HEK293 (cell line): ENCODE measurements at regions not wholly inside any gene's neighbourhood (a gene's known extent, or its start where the extent isn't known, plus 50 kb on each side); places are given as distances from the start of the nearest gene placed in this dataset.
"Not testable (repeated sequence)": the region's sequence is repeated elsewhere in the genome, so short reads cannot be mapped to it uniquely, and the experiment has no call there.

Source experiments
- ZIC2 ChIP-seq: fragments of 450-650 bp; formaldehyde crosslinking; IDR thresholded peaks from 2 replicates; pipeline ENCODE4 v1.5.1; 2016; ENCODE audit warnings: missing biosample characterization, missing genetic modification characterization
- ZNF24 ChIP-seq: fragments of 450-650 bp; formaldehyde crosslinking; IDR thresholded peaks from 2 replicates; pipeline ENCODE4 v1.5.1; 2016; ENCODE audit warnings: missing biosample characterization, missing genetic modification characterization
- ZNF248 ChIP-seq: fragments of 450-650 bp; formaldehyde crosslinking; IDR thresholded peaks from 2 replicates; pipeline ENCODE4 v1.5.1; 2017; ENCODE audit warnings: missing biosample characterization, missing genetic modification characterization
- ZNF707 ChIP-seq: fragments of 450-650 bp; formaldehyde crosslinking; IDR thresholded peaks from 2 replicates; pipeline ENCODE4 v1.5.1; 2016; ENCODE audit warnings: missing biosample characterization, missing genetic modification characterization
- ZNF785 ChIP-seq: fragments of 450-650 bp; formaldehyde crosslinking; IDR thresholded peaks from 2 replicates; pipeline ENCODE4 v1.5.1; 2016; ENCODE audit warnings: missing biosample characterization, missing genetic modification characterization
- TF ChIP-seq, protein P1 (sequence below): fragments of 450-650 bp; formaldehyde crosslinking; IDR thresholded peaks from 2 replicates; pipeline ENCODE4 v1.5.1; 2016; ENCODE audit warnings: missing biosample characterization, missing genetic modification characterization
- TF ChIP-seq, protein P2 (sequence below): fragments of 450-650 bp; formaldehyde crosslinking; IDR thresholded peaks from 2 replicates; pipeline ENCODE4 v1.5.1; 2016; ENCODE audit warnings: missing biosample characterization, missing genetic modification characterization
- TF ChIP-seq, protein P3 (sequence below): fragments of 450-650 bp; IDR thresholded peaks from 2 replicates; pipeline ENCODE4 v1.5.1; 2018; ENCODE audit warnings: missing biosample characterization, missing genetic modification characterization
- TF ChIP-seq, protein P4 (sequence below): sonication (generic); formaldehyde crosslinking; IDR thresholded peaks from 2 replicates; pipeline ENCODE4 v1.8.1; 2022; ENCODE audit warnings: mild to moderate bottlenecking, moderate library complexity, missing genetic modification reagents
- TF ChIP-seq, protein P5 (sequence below): fragments of 450-650 bp; formaldehyde crosslinking; IDR thresholded peaks from 2 replicates; pipeline ENCODE4 v1.5.1; 2016; ENCODE audit warnings: missing biosample characterization, missing genetic modification characterization
- TF ChIP-seq, protein P6 (sequence below): fragments of 450-650 bp; formaldehyde crosslinking; IDR thresholded peaks from 2 replicates; pipeline ENCODE4 v1.5.1; 2016; ENCODE audit warnings: missing biosample characterization, missing genetic modification characterization

DNA sequence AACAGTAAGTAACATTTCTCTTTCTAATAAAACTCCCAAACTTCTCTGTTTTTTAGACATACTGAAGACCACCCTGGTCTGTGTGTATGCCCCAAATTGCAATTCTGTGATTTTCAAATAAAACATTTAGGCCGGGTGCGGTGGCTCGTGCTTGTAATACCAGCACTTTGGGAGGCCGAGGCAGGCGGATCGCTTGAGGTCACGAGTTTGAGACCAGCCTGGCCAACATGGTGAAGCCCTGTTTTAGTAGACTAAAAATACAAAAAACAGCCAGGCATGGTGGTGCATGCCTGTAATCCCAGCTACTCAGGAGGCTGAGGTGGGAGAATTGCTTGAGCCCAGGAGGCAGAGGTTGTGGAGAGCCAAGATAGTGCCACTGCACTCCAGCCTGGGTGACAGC lies 368.5 kb downstream of the PTPRU start:
- TF ChIP-seq, protein P1, sequence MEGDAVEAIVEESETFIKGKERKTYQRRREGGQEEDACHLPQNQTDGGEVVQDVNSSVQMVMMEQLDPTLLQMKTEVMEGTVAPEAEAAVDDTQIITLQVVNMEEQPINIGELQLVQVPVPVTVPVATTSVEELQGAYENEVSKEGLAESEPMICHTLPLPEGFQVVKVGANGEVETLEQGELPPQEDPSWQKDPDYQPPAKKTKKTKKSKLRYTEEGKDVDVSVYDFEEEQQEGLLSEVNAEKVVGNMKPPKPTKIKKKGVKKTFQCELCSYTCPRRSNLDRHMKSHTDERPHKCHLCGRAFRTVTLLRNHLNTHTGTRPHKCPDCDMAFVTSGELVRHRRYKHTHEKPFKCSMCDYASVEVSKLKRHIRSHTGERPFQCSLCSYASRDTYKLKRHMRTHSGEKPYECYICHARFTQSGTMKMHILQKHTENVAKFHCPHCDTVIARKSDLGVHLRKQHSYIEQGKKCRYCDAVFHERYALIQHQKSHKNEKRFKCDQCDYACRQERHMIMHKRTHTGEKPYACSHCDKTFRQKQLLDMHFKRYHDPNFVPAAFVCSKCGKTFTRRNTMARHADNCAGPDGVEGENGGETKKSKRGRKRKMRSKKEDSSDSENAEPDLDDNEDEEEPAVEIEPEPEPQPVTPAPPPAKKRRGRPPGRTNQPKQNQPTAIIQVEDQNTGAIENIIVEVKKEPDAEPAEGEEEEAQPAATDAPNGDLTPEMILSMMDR (tag by site-specific recombination), result not testable (repeated sequence)
- TF ChIP-seq, protein P2, sequence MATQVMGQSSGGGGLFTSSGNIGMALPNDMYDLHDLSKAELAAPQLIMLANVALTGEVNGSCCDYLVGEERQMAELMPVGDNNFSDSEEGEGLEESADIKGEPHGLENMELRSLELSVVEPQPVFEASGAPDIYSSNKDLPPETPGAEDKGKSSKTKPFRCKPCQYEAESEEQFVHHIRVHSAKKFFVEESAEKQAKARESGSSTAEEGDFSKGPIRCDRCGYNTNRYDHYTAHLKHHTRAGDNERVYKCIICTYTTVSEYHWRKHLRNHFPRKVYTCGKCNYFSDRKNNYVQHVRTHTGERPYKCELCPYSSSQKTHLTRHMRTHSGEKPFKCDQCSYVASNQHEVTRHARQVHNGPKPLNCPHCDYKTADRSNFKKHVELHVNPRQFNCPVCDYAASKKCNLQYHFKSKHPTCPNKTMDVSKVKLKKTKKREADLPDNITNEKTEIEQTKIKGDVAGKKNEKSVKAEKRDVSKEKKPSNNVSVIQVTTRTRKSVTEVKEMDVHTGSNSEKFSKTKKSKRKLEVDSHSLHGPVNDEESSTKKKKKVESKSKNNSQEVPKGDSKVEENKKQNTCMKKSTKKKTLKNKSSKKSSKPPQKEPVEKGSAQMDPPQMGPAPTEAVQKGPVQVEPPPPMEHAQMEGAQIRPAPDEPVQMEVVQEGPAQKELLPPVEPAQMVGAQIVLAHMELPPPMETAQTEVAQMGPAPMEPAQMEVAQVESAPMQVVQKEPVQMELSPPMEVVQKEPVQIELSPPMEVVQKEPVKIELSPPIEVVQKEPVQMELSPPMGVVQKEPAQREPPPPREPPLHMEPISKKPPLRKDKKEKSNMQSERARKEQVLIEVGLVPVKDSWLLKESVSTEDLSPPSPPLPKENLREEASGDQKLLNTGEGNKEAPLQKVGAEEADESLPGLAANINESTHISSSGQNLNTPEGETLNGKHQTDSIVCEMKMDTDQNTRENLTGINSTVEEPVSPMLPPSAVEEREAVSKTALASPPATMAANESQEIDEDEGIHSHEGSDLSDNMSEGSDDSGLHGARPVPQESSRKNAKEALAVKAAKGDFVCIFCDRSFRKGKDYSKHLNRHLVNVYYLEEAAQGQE, result not testable (repeated sequence)
- TF ChIP-seq, protein P3, sequence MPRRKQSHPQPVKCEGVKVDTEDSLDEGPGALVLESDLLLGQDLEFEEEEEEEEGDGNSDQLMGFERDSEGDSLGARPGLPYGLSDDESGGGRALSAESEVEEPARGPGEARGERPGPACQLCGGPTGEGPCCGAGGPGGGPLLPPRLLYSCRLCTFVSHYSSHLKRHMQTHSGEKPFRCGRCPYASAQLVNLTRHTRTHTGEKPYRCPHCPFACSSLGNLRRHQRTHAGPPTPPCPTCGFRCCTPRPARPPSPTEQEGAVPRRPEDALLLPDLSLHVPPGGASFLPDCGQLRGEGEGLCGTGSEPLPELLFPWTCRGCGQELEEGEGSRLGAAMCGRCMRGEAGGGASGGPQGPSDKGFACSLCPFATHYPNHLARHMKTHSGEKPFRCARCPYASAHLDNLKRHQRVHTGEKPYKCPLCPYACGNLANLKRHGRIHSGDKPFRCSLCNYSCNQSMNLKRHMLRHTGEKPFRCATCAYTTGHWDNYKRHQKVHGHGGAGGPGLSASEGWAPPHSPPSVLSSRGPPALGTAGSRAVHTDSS (tag by site-specific recombination), result not testable (repeated sequence)
- TF ChIP-seq ZNF785, ZNF707, ZNF24, ZIC2, ZNF248 (tag by site-specific recombination): not testable (repeated sequence)
- TF ChIP-seq, protein P4, sequence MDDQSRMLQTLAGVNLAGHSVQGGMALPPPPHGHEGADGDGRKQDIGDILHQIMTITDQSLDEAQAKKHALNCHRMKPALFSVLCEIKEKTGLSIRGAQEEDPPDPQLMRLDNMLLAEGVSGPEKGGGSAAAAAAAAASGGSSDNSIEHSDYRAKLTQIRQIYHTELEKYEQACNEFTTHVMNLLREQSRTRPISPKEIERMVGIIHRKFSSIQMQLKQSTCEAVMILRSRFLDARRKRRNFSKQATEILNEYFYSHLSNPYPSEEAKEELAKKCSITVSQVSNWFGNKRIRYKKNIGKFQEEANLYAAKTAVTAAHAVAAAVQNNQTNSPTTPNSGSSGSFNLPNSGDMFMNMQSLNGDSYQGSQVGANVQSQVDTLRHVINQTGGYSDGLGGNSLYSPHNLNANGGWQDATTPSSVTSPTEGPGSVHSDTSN (CRISPR knock-in tag), result not testable (repeated sequence)
- TF ChIP-seq, protein P5, sequence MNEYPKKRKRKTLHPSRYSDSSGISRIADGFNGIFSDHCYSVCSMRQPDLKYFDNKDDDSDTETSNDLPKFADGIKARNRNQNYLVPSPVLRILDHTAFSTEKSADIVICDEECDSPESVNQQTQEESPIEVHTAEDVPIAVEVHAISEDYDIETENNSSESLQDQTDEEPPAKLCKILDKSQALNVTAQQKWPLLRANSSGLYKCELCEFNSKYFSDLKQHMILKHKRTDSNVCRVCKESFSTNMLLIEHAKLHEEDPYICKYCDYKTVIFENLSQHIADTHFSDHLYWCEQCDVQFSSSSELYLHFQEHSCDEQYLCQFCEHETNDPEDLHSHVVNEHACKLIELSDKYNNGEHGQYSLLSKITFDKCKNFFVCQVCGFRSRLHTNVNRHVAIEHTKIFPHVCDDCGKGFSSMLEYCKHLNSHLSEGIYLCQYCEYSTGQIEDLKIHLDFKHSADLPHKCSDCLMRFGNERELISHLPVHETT (tag by site-specific recombination), result not testable (repeated sequence)
- TF ChIP-seq, protein P6, sequence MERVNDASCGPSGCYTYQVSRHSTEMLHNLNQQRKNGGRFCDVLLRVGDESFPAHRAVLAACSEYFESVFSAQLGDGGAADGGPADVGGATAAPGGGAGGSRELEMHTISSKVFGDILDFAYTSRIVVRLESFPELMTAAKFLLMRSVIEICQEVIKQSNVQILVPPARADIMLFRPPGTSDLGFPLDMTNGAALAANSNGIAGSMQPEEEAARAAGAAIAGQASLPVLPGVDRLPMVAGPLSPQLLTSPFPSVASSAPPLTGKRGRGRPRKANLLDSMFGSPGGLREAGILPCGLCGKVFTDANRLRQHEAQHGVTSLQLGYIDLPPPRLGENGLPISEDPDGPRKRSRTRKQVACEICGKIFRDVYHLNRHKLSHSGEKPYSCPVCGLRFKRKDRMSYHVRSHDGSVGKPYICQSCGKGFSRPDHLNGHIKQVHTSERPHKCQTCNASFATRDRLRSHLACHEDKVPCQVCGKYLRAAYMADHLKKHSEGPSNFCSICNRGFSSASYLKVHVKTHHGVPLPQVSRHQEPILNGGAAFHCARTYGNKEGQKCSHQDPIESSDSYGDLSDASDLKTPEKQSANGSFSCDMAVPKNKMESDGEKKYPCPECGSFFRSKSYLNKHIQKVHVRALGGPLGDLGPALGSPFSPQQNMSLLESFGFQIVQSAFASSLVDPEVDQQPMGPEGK, result not testable (repeated sequence)
